K562 (cell line): ENCODE measurements at regions not wholly inside any gene's neighbourhood (a gene's known extent, or its start where the extent isn't known, plus 50 kb on each side); places are given as distances from the start of the nearest gene placed in this dataset.

Experiments used
- ATAC-seq: fragments of 200-7000 bp; cut with Tn5 transposase; 3 replicates; pipeline ENCODE4 v1.9.1; 2020; ENCODE audit warnings: moderate library complexity
- BruUV-seq: library from RNA; stranded (reverse); fragments of 400-500 nt; replicated peaks from 2 replicates; lab custom pipeline; 2021; lab: Mats Ljungman, UMichigan
- CTCF ChIA-PET: fragments of 300-600 bp; formaldehyde crosslinking; extraction: SDS; loops from one replicate; lab custom pipeline; 2021; ENCODE audit warnings: low intra/inter-chr PET ratio; lab: Yijun Ruan, JAX
- POLR2A ChIA-PET: fragments of 300-600, 350-650 bp; sonication (Branson Sonifier 250); formaldehyde crosslinking; extraction: SDS; loops from one replicate; lab custom pipeline; 2021; ENCODE audit warnings: antibody characterized with exemption, inconsistent platforms; lab: Yijun Ruan, JAX
- DNase-seq, 4 experiments: peaks; one replicate each; pipeline versions ENCODE4 v3.0.0 to v3.0.0-alpha.2; 2011 to 2018; ENCODE audit warnings: low spot score in 3 of 4, mixed read lengths in 3 of 4; ENCODE audit errors: extremely low read depth in 1 of 4
- FAIRE-seq: peaks from 2 replicates; lab custom pipeline; 2011; peaks lifted over from hg19 to GRCh38; lab: Jason Lieb, UNC
- H2AFZ ChIP-seq: 2 replicates; pipeline ENCODE4 v1.6.0; 2011; ENCODE audit warnings: low read depth, low read length, control low read depth, inconsistent platforms
- H3K27ac ChIP-seq: fragments of 200-600 bp; 3 replicates; pipeline ENCODE4 v1.8.0; 2011; ENCODE audit warnings: low read depth, mild to moderate bottlenecking, control low read depth, inconsistent platforms, low read length, moderate library complexity, mixed read lengths; ENCODE audit errors: extremely low read depth
- H3K27me3 ChIP-seq, 2 experiments: fragments of 300-600 bp in 1 of 2; 2 replicates in 1 of 2; 3 replicates in 1 of 2; pipeline versions ENCODE4 v1.6.0 to v1.8.0; 2011; ENCODE audit warnings: inconsistent platforms in 2 of 2, low read length in 2 of 2, mild to moderate bottlenecking in 1 of 2, mixed read lengths in 1 of 2, moderate library complexity in 1 of 2; ENCODE audit not compliant: control insufficient read depth in 2 of 2, insufficient read depth in 2 of 2
- H3K36me3 ChIP-seq: fragments of 300-600 bp; 3 replicates; pipeline ENCODE4 v1.8.0; 2011; ENCODE audit warnings: mild to moderate bottlenecking, low read length, inconsistent platforms; ENCODE audit not compliant: control insufficient read depth, insufficient read depth
- H3K4me1 ChIP-seq, 2 experiments: fragments of 200-600 bp in 1 of 2; replicated peaks in 1 of 2; 2 replicates in 1 of 2; 3 replicates in 1 of 2; pipeline versions ENCODE4 v1.5.1 to v1.8.0; 2011; ENCODE audit warnings: inconsistent platforms in 2 of 2, low read length in 2 of 2, mild to moderate bottlenecking in 1 of 2, mixed read lengths in 1 of 2, moderate library complexity in 1 of 2; ENCODE audit not compliant: control insufficient read depth in 2 of 2, insufficient read depth in 2 of 2
- H3K4me2 ChIP-seq: 2 replicates; pipeline ENCODE4 v1.6.1; 2011; ENCODE audit warnings: low read length, control low read depth, inconsistent platforms, mixed read lengths; ENCODE audit not compliant: insufficient read depth
- H3K4me3 ChIP-seq: fragments of 200-600 bp; sonication (generic), shearing (Covaris generic); 2 replicates; pipeline ENCODE4 v1.5.1; 2016; ENCODE audit warnings: control low read depth, inconsistent platforms
- H3K79me2 ChIP-seq: fragments of 200-600 bp; 3 replicates; pipeline ENCODE4 v1.8.0; 2011; ENCODE audit warnings: low read length, inconsistent platforms; ENCODE audit not compliant: control insufficient read depth, insufficient read depth
- H3K9ac ChIP-seq, 2 experiments: 2 replicates each; pipeline versions ENCODE4 v1.6.0 to v1.6.1; 2011; ENCODE audit warnings: low read depth in 2 of 2, low read length in 2 of 2, control low read depth in 1 of 2, inconsistent platforms in 1 of 2, mild to moderate bottlenecking in 1 of 2, mixed read lengths in 1 of 2; ENCODE audit not compliant: insufficient read depth in 1 of 2
- H3K9me1 ChIP-seq: one replicate; pipeline ENCODE4 v1.6.0; 2011; ENCODE audit warnings: inconsistent platforms, mild to moderate bottlenecking, low read length, moderate library complexity; ENCODE audit not compliant: control insufficient read depth, insufficient read depth
- H3K9me3 ChIP-seq: replicated peaks from 2 replicates; pipeline ENCODE4 v1.5.1; 2011; ENCODE audit warnings: low read depth, low read length, inconsistent platforms; ENCODE audit not compliant: control insufficient read depth, insufficient read depth
- H4K20me1 ChIP-seq: replicated peaks from 2 replicates; pipeline ENCODE4 v1.6.1; 2011; ENCODE audit warnings: low read length, inconsistent platforms, mixed read lengths; ENCODE audit not compliant: control insufficient read depth, insufficient read depth
- HSF4 ChIP-seq: fragments of 250-450 bp; sonication (Bioruptor Pico); IDR thresholded peaks from 2 replicates; pipeline ENCODE4 v2.1.2; 2022; ENCODE audit warnings: mild to moderate bottlenecking, moderate library complexity, borderline replicate concordance
- KLF13 ChIP-seq: fragments of 450-650 bp; IDR thresholded peaks from 2 replicates; pipeline ENCODE4 v1.6.1; 2016; ENCODE audit warnings: missing genetic modification characterization, low read depth, mild to moderate bottlenecking, missing compliant biosample characterization, moderate library complexity, borderline replicate concordance
- MAFK ChIP-seq: IDR thresholded peaks from 2 replicates; pipeline ENCODE4 v1.6.1; 2011; ENCODE audit warnings: low read length, improper control_type of control experiment
- TAF15 ChIP-seq: fragments of 200-400 bp; formaldehyde crosslinking; IDR thresholded peaks from 2 replicates; pipeline ENCODE4 v1.6.1; 2017; ENCODE audit warnings: mild to moderate bottlenecking, low read depth, low read length, moderate library complexity
- ZNF707 ChIP-seq: fragments of 250-450 bp; sonication (Bioruptor Pico); conservative IDR thresholded peaks from 2 replicates; pipeline ENCODE4 v1.8.0; 2022; ENCODE audit warnings: inconsistent platforms, mild to moderate bottlenecking, moderate library complexity
- WGBS: fragments of 100-300 bp; shearing (Covaris generic); methylation state at CpG from one replicate; pipeline ENCODE4 v1.1.6; 2016; ENCODE audit warnings: low coverage, mixed read lengths; ENCODE audit not compliant: insufficient coverage; ENCODE audit errors: missing lambda C conversion rate; 5-methylcytosine and 5-hydroxymethylcytosine counted together
- in situ Hi-C: fragments of 300-500 bp; cut with MboI; formaldehyde crosslinking; loops from 4 replicates; pipeline ENCODE4 v1.15.0; 2018; ENCODE audit warnings: inconsistent platforms, mixed read lengths
- intact Hi-C: fragments of 100-400 bp; cut with micrococcal nuclease; formaldehyde crosslinking; loops from 2 replicates; pipeline ENCODE4 v1.14.2; 2022

- Histone ChIP-seq H3K27ac (no peak overlapping the region), H3K4me1 (no peaks in the 10 kb centered on the region), H3K9ac (no peak overlapping the region)
- ChIA-PET POLR2A (no interaction called here), CTCF (no interaction called here)
- no peak for FAIRE-seq
- TF ChIP-seq MAFK (peak; percentile 12; the same call in 1 of the 2 replicates), TAF15 (no peak)
- TF ChIP-seq, all 486 proteins: peak for 1
- H3K27me3 ChIP-seq: no peaks in the 10 kb centered on the region
- no peak overlapping the region for H3K4me2 ChIP-seq
- intact Hi-C loops (no loop called here), in situ Hi-C loops (no loop called here)
- no peak overlapping the region for H2AFZ ChIP-seq
- no peaks in the 10 kb centered on the region for H3K79me2 ChIP-seq
- WGBS: 0% methylated on average over 2 of the region's 2 CpGs
- H3K4me3 ChIP-seq: no peak overlapping the region
- no peaks in the 10 kb centered on the region for H3K9me3 ChIP-seq
- no TSS peak for BruUV-seq
- no peak for ATAC-seq
- no peak for DNase-seq
- H3K9me1 ChIP-seq: no peaks in the 10 kb centered on the region
- no peaks in the 10 kb centered on the region for H3K36me3 ChIP-seq
- H4K20me1 ChIP-seq: no peaks in the 10 kb centered on the region
These were observed 1200.8 kb upstream of the ALCAM start for GRCh38 chr3:104165866-104166265.

GRCh38 chr3:104168386-104168785, 1198.3 kb upstream of the ALCAM start:
- Histone ChIP-seq H3K4me2 (no peak overlapping the region), H3K4me3 (no peak overlapping the region), H3K79me2 (no peaks in the 10 kb centered on the region), H3K27ac (no peak overlapping the region), H3K27me3 (no peaks in the 10 kb centered on the region), H2AFZ (no peak overlapping the region), H3K9me3 (no peaks in the 10 kb centered on the region), H4K20me1 (no peaks in the 10 kb centered on the region), H3K4me1 (no peaks in the 10 kb centered on the region), H3K36me3 (no peaks in the 10 kb centered on the region), H3K9me1 (no peaks in the 10 kb centered on the region), H3K9ac (no peak overlapping the region)
- in situ Hi-C loops (no loop called here), intact Hi-C loops (no loop called here)
- ChIA-PET CTCF (no interaction called here), POLR2A (no interaction called here)
- ATAC-seq (no peak), DNase-seq (no peak), FAIRE-seq (no peak)
- WGBS: 0% methylated on average over 3 of the region's 3 CpGs
- no TSS peak for BruUV-seq
- TF ChIP-seq KLF13 (tag): no peak
- TF ChIP-seq HSF4 (CRISPR knock-in tag): no peak
- peak; percentile 77 for TF ChIP-seq ZNF707 (CRISPR knock-in tag)
